ENCODE measurements at regions not wholly inside any gene's neighbourhood (a gene's known extent, or its start where the extent isn't known, plus 50 kb on each side); places are given as distances from the start of the nearest gene placed in this dataset.

GRCh38 chr10:132115732-132116131, 50.0 kb downstream of the JAKMIP3 start:
- no peak for DNase-seq
- Mint-ChIP-seq H3K9me3 (no peaks in the 10 kb centered on the region), H3K27ac (no peak overlapping the region), H3K27me3 (no peaks in the 10 kb centered on the region), H3K4me1 (no peaks in the 10 kb centered on the region), H3K4me3 (no peak overlapping the region)
- no peak for ATAC-seq

- Mint-ChIP-seq H3K4me3 (no peak overlapping the region), H3K9me3 (no peaks in the 10 kb centered on the region), H3K27ac (no peak overlapping the region), H3K27me3 (no peaks in the 10 kb centered on the region), H3K4me1 (no peaks in the 10 kb centered on the region)
- ATAC-seq, result no peak
- DNase-seq, result no peak
Observed at GRCh38 chr10:132117146-132117545, 51.4 kb downstream of the JAKMIP3 start.

- no peak for DNase-seq
- H3K9me3 Mint-ChIP-seq, result no peaks in the 10 kb centered on the region
- H3K4me3 Mint-ChIP-seq, result no peak overlapping the region
- H3K27ac Mint-ChIP-seq, result no peak overlapping the region
- no peak for ATAC-seq
- no peaks in the 10 kb centered on the region for H3K27me3 Mint-ChIP-seq
- H3K4me1 Mint-ChIP-seq, result no peaks in the 10 kb centered on the region
Observed at GRCh38 chr10:132117636-132118190, 52.0 kb downstream of the JAKMIP3 start.

GRCh38 chr10:132118366-132118765, 52.6 kb downstream of the JAKMIP3 start:
- no peak overlapping the region for H3K4me3 Mint-ChIP-seq
- no peaks in the 10 kb centered on the region for H3K9me3 Mint-ChIP-seq
- DNase-seq (no peak), ATAC-seq (no peak)
- peak overlapping the region in 1 of 2 donors; percentile 55 for H3K27ac Mint-ChIP-seq
- H3K27me3 Mint-ChIP-seq, result no peaks in the 10 kb centered on the region
- no peaks in the 10 kb centered on the region for H3K4me1 Mint-ChIP-seq

GRCh38 chr10:132120200-132120599, 54.5 kb downstream of the JAKMIP3 start:
- ATAC-seq, result no peak
- H3K4me1 Mint-ChIP-seq, result no peaks in the 10 kb centered on the region
- no peak for DNase-seq
- peak overlapping the region in 1 of 2 donors; percentile 51 for H3K27ac Mint-ChIP-seq
- H3K27me3 Mint-ChIP-seq, result no peaks in the 10 kb centered on the region
- H3K9me3 Mint-ChIP-seq, result no peaks in the 10 kb centered on the region
- H3K4me3 Mint-ChIP-seq, result no peak overlapping the region

- no peaks in the 10 kb centered on the region for H3K9me3 Mint-ChIP-seq
- no peak overlapping the region for H3K4me3 Mint-ChIP-seq
- H3K27ac Mint-ChIP-seq, result no peak overlapping the region
- H3K4me1 Mint-ChIP-seq, result no peaks in the 10 kb centered on the region
- no peak for DNase-seq
- no peaks in the 10 kb centered on the region for H3K27me3 Mint-ChIP-seq
- peak; percentile 33 for ATAC-seq
Observed at GRCh38 chr10:132120734-132121510, 55.2 kb downstream of the JAKMIP3 start.

- ATAC-seq (no peak), DNase-seq (no peak)
- H3K4me1 Mint-ChIP-seq, result no peaks in the 10 kb centered on the region
- no peak overlapping the region for H3K4me3 Mint-ChIP-seq
- H3K27me3 Mint-ChIP-seq, result no peaks in the 10 kb centered on the region
- no peak overlapping the region for H3K27ac Mint-ChIP-seq
- H3K9me3 Mint-ChIP-seq, result no peaks in the 10 kb centered on the region
Observed at GRCh38 chr10:132121511-132121830, 55.7 kb downstream of the JAKMIP3 start.

GRCh38 chr10:132122097-132122861, 56.5 kb downstream of the JAKMIP3 start:
- Mint-ChIP-seq H3K27ac (no peak overlapping the region), H3K4me1 (no peaks in the 10 kb centered on the region), H3K27me3 (no peaks in the 10 kb centered on the region), H3K9me3 (no peaks in the 10 kb centered on the region), H3K4me3 (no peak overlapping the region)
- DNase-seq, result no peak
- no peak for ATAC-seq

GRCh38 chr10:132122939-132123445, 57.2 kb downstream of the JAKMIP3 start:
- ATAC-seq, result no peak
- H3K9me3 Mint-ChIP-seq, result peaks cover 0 to 1% of the 10 kb centered on the region in 2 donors
- H3K27me3 Mint-ChIP-seq, result no peaks in the 10 kb centered on the region
- no peak overlapping the region for H3K4me3 Mint-ChIP-seq
- no peaks in the 10 kb centered on the region for H3K4me1 Mint-ChIP-seq
- no peak overlapping the region for H3K27ac Mint-ChIP-seq
- DNase-seq, result no peak

GRCh38 chr10:132123606-132124005, 57.9 kb downstream of the JAKMIP3 start:
- DNase-seq (no peak), ATAC-seq (no peak)

GRCh38 chr10:132124201-132124920, 58.6 kb downstream of the JAKMIP3 start:
- DNase-seq (no peak), ATAC-seq (no peak)
- Mint-ChIP-seq H3K4me1 (no peaks in the 10 kb centered on the region), H3K27ac (no peak overlapping the region), H3K27me3 (peaks cover 5% of the 10 kb centered on the region), H3K4me3 (no peak overlapping the region), H3K9me3 (peaks cover 6 to 14% of the 10 kb centered on the region in 2 donors)

More at GRCh38 chr10:132123606-132124005, 57.9 kb downstream of the JAKMIP3 start:
- H3K4me1 Mint-ChIP-seq, result no peaks in the 10 kb centered on the region
- no peaks in the 10 kb centered on the region for H3K27me3 Mint-ChIP-seq
- H3K4me3 Mint-ChIP-seq, result no peak overlapping the region
- H3K27ac Mint-ChIP-seq, result no peak overlapping the region
- peaks cover 6% of the 10 kb centered on the region in 2 donors for H3K9me3 Mint-ChIP-seq

- ATAC-seq (no peak), DNase-seq (no peak)
- no peak overlapping the region for H3K4me3 Mint-ChIP-seq
- H3K4me1 Mint-ChIP-seq, result no peaks in the 10 kb centered on the region
- H3K27ac Mint-ChIP-seq, result no peak overlapping the region
- H3K27me3 Mint-ChIP-seq, result peaks cover 55% of the 10 kb centered on the region
- H3K9me3 Mint-ChIP-seq, result peaks cover 6 to 19% of the 10 kb centered on the region in 2 donors
Observed at GRCh38 chr10:132129431-132129830, 57.3 kb upstream of the DPYSL4 start.

GRCh38 chr10:132130286-132131265, 56.2 kb upstream of the DPYSL4 start:
- ATAC-seq, result no peak
- Mint-ChIP-seq H3K4me1 (no peaks in the 10 kb centered on the region), H3K9me3 (peaks cover 6 to 19% of the 10 kb centered on the region in 2 donors), H3K27me3 (peaks cover 55% of the 10 kb centered on the region), H3K27ac (no peak overlapping the region), H3K4me3 (no peak overlapping the region)
- no peak for DNase-seq

GRCh38 chr10:132131581-132132420, 54.9 kb upstream of the DPYSL4 start:
- no peaks in the 10 kb centered on the region for H3K4me1 Mint-ChIP-seq
- peaks cover 6 to 19% of the 10 kb centered on the region in 2 donors for H3K9me3 Mint-ChIP-seq
- H3K27ac Mint-ChIP-seq, result no peak overlapping the region
- H3K4me3 Mint-ChIP-seq, result no peak overlapping the region
- ATAC-seq, result no peak
- DNase-seq, result no peak
- peaks cover 55% of the 10 kb centered on the region for H3K27me3 Mint-ChIP-seq

Data from stimulated activated naive CD8-positive, alpha-beta T cell treated with anti-CD3 and anti-CD28 coated beads, Interleukin-15, amount 100 ng/mL, for 72 hours (primary cell).